GM19397 (cell line): ENCODE measurements at regions not wholly inside any gene's neighbourhood (a gene's known extent, or its start where the extent isn't known, plus 50 kb on each side); places are given as distances from the start of the nearest gene placed in this dataset.
"Not testable (repeated sequence)": the region's sequence is repeated elsewhere in the genome, so short reads cannot be mapped to it uniquely, and the experiment has no call there.

Experiments used
- ATAC-seq: cut with Tn5 transposase; IDR thresholded peaks from one replicate; pipeline ENCODE4 v1.9.1; 2021; ENCODE audit warnings: mild to moderate bottlenecking, moderate library complexity; ENCODE audit not compliant: unreplicated experiment

- no peak for ATAC-seq
Observed at GRCh38 chr2:234251326-234252271, 201.1 kb downstream of the SPP2 start.

DNA sequence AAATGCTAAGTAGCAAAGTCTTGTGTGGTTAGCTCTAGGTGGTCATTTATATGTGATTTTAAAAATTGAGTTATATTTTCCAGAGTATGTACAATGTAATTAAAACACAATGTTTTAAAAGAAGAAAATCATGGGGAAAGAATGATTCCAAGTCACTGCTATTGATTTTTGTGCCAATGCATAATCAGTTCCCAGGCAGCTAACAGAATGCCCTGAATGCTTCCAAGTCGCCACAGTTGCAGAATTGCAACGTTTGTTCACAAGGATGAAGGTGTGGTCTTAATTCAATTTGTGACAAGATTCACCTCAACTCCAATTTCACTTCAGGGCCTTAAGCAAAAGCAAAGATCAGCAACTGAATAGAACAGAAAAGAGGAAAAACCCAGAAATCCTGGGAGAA is 200.4 kb downstream of the SPP2 start:
- no peak for ATAC-seq

DNA sequence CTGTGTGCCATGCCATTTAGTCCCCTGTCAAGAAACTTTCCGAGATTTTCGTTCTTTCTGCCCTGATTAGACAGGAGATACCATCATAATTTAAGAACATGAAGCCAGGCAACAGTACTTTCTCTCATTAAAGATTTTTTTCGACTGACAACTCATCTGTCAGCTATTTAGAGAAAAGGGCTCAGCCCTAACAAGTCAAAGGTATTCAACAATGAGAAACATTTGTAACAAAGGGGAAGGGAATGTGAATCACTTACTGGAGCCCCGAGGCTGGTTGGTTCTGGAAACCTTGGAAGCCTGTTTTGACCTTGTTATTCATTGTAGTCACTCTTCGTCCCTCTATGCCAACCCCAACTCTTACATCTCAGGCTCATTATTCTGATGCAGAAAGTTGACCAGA is 199.4 kb downstream of the SPP2 start:
- ATAC-seq: no peak

DNA sequence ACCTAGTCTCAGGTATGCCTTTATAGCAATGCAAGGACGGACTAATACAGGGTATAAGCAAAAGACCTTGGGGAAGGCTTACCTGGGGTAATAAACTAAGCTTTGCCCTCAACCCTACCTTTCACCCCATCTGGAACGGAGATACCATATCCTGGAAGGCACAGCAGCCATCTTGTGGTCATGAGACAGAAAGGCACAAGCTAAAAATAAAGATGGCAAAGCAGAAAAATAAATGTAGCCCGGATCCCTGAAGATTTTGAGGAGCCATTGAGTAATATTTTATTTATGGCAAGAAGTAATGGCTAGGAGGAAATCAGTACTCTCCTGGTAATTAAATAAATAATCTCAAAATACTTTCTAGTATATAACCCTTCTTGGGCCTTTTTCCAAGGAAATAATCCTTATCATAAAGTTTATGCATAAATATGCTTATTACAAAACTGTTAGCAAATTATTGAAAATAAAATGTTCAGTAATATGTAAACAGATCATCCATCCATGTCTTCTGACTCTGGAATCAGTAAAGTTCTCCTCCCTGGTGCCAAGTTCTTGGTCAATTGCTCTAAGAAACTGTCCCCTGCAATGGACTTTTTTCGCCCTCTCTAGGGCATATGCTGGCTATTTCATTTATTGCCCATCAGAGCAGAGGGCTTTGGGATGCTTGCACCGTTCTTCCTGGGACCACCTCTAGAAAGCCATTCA is 198.7 kb downstream of the SPP2 start:
- ATAC-seq: no peak

GRCh38 chr2:234248213-234248710 is 197.8 kb downstream of the SPP2 start:
- ATAC-seq: not testable (repeated sequence)

DNA sequence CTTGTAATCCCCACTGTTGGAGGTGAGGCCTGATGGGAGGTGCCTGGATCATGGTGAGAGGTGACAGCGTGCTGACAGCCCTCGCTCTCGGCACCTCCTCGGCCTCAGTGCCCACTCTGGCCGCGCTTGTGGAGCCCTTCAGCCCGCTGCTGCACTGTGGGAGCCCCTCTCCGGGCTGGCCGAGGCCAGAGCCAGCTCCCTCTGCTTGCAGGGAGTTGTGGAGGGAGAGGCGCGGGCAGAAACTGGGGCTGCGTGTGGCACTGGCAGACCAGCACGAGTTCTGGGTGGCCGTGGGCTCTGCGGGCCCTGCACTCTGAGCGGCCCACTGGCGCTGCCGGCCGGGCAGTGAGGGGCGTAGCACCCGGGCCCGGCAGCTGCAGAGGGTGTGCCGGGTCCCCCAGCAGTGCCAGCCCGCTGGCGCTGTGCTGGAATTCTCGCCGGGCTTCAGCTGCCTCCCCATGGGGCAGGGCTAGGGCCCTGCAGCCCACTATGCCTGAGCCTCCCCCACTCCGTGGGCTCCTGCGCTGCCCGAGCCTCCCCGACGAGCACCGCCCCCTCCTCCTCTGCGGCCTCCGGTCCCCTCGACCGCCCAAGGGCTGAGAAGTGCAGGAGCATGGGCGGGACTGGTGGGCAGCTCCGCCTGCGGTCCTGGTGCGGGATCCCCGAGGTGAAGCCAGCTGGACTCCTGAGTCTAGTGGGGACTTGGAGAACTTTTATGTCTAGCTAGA is 197.1 kb downstream of the SPP2 start:
- no peak for ATAC-seq

DNA sequence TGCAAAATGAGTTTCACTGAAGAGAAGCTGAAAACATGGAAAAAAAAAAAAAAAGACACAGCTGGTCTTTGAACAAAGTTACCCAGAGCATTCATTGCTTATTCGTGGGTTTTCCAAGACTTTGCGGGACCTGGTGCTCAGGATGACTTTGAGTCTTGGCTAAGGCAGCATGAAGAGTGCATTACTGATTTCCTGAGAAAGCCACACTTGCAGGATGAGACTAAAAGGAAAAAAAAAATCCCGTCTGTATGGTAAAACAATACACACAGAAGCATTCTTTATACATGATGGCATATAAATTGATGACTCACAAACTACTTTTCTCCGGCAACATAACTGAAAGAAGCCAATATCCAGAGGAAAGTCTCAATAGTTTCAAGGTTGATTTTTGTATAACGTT is 195.4 kb downstream of the SPP2 start:
- no peak for ATAC-seq

GRCh38 chr2:234243871-234244565 is 193.5 kb downstream of the SPP2 start:
- no peak for ATAC-seq

DNA sequence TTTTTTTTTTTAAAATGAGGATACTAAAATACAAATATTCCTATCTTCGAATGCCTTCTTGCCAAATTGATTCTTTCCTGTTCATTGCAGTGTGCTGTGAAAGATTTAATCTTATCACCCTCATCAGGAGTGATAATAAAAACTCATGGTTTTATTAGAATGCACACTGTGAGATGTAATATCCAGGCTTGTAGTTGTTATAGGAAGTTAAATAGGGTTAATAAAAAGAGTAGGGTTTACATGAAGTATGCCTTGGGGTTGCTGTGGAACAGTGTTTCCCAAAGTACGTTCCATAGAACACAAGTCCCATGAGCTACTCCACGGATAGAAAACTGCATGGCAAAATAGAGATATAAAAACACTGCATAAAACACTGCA is 191.9 kb downstream of the SPP2 start:
- no peak for ATAC-seq

GRCh38 chr2:234241656-234242458 is 191.4 kb downstream of the SPP2 start:
- ATAC-seq: no peak

GRCh38 chr2:234240917-234241316 is 190.4 kb downstream of the SPP2 start:
- ATAC-seq: no peak

DNA sequence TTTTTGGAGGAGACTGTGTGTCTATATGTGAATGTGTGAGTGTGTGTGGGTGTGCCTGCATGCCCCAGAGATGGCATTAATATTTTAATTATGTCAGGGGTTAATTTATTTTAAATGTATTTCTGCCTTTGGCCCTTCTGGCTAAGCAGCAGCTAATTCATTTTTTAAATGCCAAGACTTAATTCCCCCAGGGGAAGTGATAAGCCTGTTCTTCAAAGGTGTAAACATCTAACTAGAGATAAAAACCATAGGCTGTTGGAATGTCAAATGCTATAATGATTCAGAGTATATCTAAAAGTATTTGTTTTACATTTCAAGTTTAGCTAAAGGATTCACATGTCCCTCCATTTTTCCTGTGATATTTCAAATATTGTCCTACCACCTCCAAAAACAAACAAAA is 184.7 kb downstream of the SPP2 start:
- ATAC-seq: no peak

GRCh38 chr2:234231460-234231859 is 181.0 kb downstream of the SPP2 start:
- no peak for ATAC-seq

DNA sequence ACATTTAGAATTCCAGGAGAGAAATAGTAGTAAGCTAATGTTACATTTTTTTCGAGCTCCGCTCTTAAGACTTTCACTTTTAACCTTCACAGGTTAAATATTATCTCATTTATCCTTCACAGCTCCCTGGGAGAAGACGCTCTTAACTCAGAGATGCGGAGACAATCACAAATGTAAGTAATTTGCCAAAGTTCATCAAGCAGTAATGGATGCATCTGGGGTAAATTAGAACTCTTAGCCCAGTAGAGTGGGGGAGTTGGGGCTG is 168.5 kb downstream of the SPP2 start:
- ATAC-seq: no peak

DNA sequence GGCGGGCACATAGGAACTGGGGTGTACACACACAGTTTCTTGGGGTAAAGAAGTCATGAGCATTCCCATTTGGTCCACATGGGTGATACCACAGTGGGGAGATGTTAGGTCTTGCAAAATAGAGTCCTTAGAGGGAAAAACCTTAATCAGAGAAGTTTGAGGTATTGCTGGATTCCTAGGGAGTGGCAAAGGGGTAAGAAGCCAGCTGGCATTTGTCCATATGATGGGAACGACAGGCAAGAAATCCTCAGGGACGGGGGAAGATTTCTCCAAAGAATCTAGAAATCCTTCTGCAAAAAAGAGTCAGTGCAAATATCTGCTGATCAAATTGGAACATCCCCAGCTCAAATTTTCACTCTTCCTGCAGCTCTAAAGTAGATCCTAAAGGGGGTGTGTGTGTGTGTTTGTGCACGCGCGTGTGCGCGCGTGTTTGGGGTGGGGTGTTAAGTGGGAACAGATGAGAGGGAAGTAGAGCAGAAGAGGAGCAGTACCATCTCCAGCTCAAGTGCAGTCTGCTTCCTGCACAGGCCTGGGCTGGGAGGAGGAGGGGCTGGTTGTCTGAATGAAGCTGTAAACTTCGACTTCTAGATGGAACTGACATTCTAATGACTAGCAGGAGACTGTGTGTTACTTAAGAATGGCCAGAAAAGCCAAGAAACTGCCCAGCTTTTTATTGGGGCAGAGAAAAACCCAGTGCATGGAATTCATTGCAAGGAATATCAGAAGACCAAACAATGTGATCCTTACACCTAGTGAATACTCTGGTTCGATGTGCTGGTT is 168.0 kb downstream of the SPP2 start:
- no peak for ATAC-seq

- no peak for ATAC-seq
Observed at GRCh38 chr2:234212534-234212933, 162.0 kb downstream of the SPP2 start.

GRCh38 chr2:234211797-234212196 is 161.3 kb downstream of the SPP2 start:
- ATAC-seq: no peak

DNA sequence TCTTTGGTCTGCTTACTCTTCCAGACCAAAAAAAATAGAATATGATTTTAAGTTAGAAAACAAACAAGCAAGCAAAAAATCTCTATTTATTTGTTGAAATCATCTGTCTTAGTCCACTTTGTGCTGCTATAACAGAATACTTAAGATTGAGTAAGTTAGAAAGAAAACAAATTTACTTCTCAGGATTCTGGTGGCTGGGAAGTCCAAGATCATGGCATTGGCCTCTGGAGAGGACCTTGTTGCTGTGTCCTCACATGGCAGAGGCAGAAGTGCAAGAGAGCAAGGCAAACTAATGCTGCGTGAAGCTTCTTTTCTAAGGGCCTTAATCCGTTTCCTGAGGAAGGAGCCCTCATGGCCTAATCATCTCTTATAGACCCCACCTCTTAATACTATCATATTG is 156.2 kb downstream of the SPP2 start:
- no peak for ATAC-seq

GRCh38 chr2:234204480-234204879 is 154.0 kb downstream of the SPP2 start:
- ATAC-seq: no peak
